B cell (primary cell): ENCODE measurements at regions not wholly inside any gene's neighbourhood (a gene's known extent, or its start where the extent isn't known, plus 50 kb on each side); places are given as distances from the start of the nearest gene placed in this dataset.

Source experiments
- EZH2 ChIP-seq: IDR thresholded peaks from 2 replicates; pipeline ENCODE4 v1.6.1; 2012; ENCODE audit warnings: borderline replicate concordance, low read depth, mild to moderate bottlenecking, moderate library complexity, low read length; ENCODE audit not compliant: insufficient read depth, poor library complexity, severe bottlenecking
- TF ChIP-seq, protein P1 (sequence below): fragments of 200-600 bp; IDR thresholded peaks from one replicate; pipeline ENCODE4 v1.8.0; 2022; ENCODE audit warnings: antibody characterized with exemption, mild to moderate bottlenecking

- TF ChIP-seq, protein P1, sequence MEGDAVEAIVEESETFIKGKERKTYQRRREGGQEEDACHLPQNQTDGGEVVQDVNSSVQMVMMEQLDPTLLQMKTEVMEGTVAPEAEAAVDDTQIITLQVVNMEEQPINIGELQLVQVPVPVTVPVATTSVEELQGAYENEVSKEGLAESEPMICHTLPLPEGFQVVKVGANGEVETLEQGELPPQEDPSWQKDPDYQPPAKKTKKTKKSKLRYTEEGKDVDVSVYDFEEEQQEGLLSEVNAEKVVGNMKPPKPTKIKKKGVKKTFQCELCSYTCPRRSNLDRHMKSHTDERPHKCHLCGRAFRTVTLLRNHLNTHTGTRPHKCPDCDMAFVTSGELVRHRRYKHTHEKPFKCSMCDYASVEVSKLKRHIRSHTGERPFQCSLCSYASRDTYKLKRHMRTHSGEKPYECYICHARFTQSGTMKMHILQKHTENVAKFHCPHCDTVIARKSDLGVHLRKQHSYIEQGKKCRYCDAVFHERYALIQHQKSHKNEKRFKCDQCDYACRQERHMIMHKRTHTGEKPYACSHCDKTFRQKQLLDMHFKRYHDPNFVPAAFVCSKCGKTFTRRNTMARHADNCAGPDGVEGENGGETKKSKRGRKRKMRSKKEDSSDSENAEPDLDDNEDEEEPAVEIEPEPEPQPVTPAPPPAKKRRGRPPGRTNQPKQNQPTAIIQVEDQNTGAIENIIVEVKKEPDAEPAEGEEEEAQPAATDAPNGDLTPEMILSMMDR = no peak
- no peak for TF ChIP-seq EZH2
Observed at GRCh38 chr4:164695650-164696049, 58.3 kb upstream of the SMIM31 start.
